ENCODE measurements at regions not wholly inside any gene's neighbourhood (a gene's known extent, or its start where the extent isn't known, plus 50 kb on each side); places are given as distances from the start of the nearest gene placed in this dataset.

DNA sequence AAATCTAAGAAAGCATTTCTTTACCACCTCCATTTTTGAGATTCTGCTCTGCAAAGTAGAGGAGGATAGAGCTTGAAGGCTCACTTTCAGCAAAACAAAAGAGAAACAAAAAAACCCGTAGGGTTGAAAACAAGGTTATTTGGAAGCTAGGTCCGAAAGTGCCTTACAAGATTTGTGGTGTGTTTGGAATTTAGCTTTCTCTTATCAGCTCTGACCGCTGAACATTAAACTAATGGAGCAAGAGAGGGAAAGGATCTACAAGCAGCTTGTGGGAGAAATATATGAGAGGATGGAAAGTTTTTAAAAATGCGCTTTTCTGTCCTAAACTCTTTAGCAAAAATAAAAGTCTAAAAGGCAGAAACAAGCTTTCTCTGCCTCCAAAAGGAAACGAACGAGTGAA is 545.5 kb downstream of the NTRK3 start:
- in situ Hi-C loops (cut with HindIII; ENCODE audit: low sequenced_read_pairs), result no loop called here
- H3K4me3 ChIP-seq (ENCODE audit: low read depth, low read length), result no peak overlapping the region
- TF ChIP-seq, protein P1, sequence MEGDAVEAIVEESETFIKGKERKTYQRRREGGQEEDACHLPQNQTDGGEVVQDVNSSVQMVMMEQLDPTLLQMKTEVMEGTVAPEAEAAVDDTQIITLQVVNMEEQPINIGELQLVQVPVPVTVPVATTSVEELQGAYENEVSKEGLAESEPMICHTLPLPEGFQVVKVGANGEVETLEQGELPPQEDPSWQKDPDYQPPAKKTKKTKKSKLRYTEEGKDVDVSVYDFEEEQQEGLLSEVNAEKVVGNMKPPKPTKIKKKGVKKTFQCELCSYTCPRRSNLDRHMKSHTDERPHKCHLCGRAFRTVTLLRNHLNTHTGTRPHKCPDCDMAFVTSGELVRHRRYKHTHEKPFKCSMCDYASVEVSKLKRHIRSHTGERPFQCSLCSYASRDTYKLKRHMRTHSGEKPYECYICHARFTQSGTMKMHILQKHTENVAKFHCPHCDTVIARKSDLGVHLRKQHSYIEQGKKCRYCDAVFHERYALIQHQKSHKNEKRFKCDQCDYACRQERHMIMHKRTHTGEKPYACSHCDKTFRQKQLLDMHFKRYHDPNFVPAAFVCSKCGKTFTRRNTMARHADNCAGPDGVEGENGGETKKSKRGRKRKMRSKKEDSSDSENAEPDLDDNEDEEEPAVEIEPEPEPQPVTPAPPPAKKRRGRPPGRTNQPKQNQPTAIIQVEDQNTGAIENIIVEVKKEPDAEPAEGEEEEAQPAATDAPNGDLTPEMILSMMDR (IDR thresholded peaks at IDR 0.05; ENCODE audit: low read depth, low read length, missing control alignments), result no peak
- no peak for DNase-seq (ENCODE audit: low read depth)

DNA sequence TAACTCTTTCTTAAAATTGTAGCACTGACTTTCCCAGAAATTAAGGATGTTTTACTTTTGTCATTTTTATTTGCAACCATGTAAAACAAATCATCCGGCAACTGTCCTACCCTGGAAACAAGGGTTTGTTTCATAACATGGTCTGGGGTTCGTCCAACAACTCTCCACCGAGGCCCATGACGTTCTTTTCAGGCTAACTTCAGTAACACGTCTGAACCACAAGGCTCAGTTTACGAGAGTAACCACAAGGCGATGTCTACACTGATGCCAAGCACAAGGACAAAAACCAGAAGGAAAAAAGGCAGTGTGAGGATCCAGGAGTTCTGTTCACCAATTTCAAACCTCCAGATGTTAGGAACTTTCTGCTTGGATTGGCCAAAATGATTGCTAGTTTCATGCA is 546.1 kb downstream of the NTRK3 start:
- no peak for DNase-seq (ENCODE audit: low read depth)
- in situ Hi-C loops (cut with HindIII; ENCODE audit: low sequenced_read_pairs), result no loop called here
- H3K4me3 ChIP-seq (ENCODE audit: low read depth, low read length), result no peak overlapping the region

DNA sequence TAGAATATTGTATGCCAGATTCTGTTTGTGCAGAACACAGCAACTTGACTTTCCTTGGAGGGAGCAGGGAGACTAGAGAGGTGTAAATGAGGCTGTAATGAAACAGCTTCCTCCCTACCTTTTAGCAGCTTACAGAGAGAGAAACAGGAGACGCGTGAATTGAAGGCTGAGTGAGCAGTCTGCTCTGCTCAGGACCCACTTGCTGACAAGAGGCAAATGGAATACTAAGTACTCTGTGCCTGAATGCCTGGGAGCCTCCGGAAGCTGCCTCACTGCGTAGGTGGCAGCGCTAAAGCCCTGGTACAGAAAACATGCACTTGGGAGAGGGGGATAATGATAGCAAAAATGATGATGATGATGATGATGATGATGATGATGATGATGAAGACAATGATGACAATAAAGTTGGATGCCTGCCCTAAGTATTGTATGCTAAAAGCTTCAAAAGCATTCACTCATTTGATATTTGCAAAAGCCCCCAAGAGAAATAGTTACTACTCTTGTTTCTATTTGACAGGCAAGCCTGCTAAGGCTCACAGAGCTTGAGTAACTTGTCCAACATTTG is 548.9 kb downstream of the NTRK3 start:
- no peak overlapping the region for H3K4me3 ChIP-seq (ENCODE audit: low read depth, low read length)
- in situ Hi-C loops (cut with HindIII; ENCODE audit: low sequenced_read_pairs), result no loop called here
- no peak for DNase-seq (ENCODE audit: low read depth)
- TF ChIP-seq, protein P1 (IDR thresholded peaks at IDR 0.05; ENCODE audit: low read depth, low read length, missing control alignments), result no peak

More for the DNA sequence above, 546.1 kb downstream of the NTRK3 start:
- TF ChIP-seq, protein P1 (IDR thresholded peaks at IDR 0.05; ENCODE audit: low read depth, low read length, missing control alignments), result no peak

DNA sequence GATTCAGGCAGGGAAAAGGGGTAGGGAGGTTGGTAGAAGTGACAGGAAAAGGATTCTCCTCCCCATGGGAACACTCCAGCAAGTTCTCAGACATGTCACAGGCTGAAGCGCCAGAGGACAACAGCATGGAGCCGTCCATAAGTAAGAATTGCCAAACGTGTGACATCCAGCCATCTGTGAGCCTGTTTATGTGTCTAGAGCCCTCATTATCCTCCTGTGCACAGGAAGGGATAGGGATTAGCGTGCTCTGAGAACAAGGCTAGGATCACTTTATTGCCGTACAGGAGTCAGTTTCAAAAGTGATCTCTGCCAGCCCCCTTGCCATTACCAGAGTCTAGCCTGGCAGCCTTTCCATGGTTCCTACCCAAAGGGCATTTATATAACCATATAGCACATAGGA is 549.5 kb downstream of the NTRK3 start:
- DNase-seq (ENCODE audit: low read depth), result no peak
- TF ChIP-seq, protein P1 (IDR thresholded peaks at IDR 0.05; ENCODE audit: low read depth, low read length, missing control alignments), result no peak
- no peak overlapping the region for H3K4me3 ChIP-seq (ENCODE audit: low read depth, low read length)
- in situ Hi-C loops (cut with HindIII; ENCODE audit: low sequenced_read_pairs), result no loop called here

DNA sequence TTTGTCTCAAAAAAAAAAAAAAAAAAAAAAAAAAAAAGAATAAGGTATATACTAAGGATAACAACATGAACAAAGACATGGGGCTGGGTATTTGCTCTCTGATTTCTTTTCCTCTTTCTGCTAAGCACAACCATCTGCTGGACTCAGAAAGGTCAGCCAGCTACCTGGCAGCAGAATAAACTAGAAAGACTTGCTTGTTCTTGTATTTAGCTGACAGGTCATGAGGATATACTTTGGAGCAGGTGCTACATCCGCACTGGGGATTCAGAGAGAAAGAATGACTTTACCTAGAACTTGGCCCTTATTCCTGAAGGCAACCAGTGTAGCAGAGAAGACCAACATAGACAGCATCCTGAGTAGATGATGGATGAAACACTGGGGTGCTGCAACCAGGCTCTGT is 550.5 kb downstream of the NTRK3 start:
- in situ Hi-C loops (cut with HindIII; ENCODE audit: low sequenced_read_pairs), result no loop called here
- no peak overlapping the region for H3K4me3 ChIP-seq (ENCODE audit: low read depth, low read length)
- TF ChIP-seq, protein P1 (IDR thresholded peaks at IDR 0.05; ENCODE audit: low read depth, low read length, missing control alignments), result no peak
- DNase-seq (ENCODE audit: low read depth), result no peak

DNA sequence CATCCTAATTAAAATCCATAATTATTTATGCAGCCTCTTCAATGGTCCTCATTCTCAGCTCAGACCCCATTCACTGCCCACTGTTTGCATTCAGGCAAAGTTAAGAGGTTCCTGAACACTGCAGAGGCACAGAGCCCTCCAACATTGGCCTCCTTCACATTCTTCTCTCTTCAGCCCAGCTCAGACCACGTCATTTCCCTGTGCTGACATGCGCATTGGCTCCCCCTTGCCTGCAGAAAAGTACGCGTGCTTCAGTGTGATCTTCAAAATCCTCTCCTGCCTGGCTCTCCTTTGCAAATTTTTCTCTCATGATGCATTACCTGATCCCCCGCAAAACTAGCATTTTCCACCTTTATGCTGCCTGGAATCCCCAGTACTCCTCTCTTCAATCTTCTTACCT is 552.3 kb downstream of the NTRK3 start:
- no peak for DNase-seq (ENCODE audit: low read depth)
- in situ Hi-C loops (cut with HindIII; ENCODE audit: low sequenced_read_pairs), result no loop called here
- TF ChIP-seq, protein P1 (IDR thresholded peaks at IDR 0.05; ENCODE audit: low read depth, low read length, missing control alignments), result no peak
- H3K4me3 ChIP-seq (ENCODE audit: low read depth, low read length), result no peak overlapping the region

Measured in astrocyte of the cerebellum (primary cell).